Kidney capillary endothelial cell (primary cell): ENCODE measurements at regions not wholly inside any gene's neighbourhood (a gene's known extent, or its start where the extent isn't known, plus 50 kb on each side); places are given as distances from the start of the nearest gene placed in this dataset.
"Not testable (repeated sequence)": the region's sequence is repeated elsewhere in the genome, so short reads cannot be mapped to it uniquely, and the experiment has no call there.

Experiments used
- DNase-seq: peaks from one replicate; pipeline ENCODE4 v3.0.0-alpha.2; 2018; ENCODE audit warnings: low spot score

- no peak for DNase-seq
Measured at GRCh38 chr7:155377071-155377837, 79.6 kb downstream of the INSIG1 start.

DNA sequence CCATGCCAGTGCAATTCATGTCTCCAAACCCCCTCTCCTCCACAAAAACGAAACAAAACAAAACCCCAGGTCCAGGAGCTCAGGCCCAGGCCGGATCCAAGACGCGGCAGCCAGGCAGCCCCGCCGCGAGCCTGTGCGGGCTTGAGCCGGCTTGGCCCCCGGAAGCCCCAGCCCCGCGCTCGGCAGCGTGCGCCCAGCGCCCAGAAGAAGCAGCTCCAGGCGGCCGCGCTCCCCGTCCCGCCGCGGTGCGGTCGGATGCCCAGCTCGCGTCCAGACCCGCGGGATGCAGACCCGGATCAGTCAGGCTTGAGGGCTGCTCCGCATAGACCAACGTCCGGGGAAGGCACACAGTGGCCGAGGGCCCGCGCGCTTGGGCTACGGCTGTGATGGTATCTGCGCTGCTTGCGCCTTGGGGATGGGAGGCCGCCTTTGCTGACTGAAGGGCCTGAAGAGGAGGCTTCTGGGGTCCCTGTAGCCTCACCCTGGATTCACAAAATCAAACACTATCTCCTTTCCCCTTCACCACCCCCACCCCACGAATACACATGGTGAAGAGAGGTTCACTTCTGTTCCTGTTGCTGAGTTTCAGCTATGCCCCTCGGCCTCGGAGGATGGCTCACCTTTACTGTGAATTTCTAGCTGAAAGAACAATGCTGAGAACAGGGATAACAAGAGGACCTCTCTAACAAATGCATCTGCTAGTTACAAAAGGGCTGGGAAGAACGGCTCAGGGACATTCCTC lies 79.9 kb upstream of the EN2 start:
- DNase-seq: no peak

DNA sequence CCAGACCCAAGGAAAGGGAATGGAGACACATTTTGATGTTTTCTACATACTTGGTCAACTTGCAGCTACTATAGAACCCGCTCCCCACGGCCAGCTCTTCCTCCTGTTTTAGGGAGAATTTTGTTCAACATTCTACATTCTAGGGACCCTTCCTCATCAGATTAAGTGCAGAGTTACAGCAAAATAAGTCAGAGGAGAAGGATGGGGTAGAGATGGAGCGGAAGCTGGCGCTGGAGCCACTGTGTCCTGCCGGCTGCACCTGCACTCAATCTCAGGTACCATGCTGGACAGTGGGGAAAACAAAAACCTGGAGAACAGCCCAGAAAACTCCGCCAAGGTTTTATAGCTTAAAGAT lies 79.4 kb upstream of the EN2 start:
- DNase-seq: no peak

DNA sequence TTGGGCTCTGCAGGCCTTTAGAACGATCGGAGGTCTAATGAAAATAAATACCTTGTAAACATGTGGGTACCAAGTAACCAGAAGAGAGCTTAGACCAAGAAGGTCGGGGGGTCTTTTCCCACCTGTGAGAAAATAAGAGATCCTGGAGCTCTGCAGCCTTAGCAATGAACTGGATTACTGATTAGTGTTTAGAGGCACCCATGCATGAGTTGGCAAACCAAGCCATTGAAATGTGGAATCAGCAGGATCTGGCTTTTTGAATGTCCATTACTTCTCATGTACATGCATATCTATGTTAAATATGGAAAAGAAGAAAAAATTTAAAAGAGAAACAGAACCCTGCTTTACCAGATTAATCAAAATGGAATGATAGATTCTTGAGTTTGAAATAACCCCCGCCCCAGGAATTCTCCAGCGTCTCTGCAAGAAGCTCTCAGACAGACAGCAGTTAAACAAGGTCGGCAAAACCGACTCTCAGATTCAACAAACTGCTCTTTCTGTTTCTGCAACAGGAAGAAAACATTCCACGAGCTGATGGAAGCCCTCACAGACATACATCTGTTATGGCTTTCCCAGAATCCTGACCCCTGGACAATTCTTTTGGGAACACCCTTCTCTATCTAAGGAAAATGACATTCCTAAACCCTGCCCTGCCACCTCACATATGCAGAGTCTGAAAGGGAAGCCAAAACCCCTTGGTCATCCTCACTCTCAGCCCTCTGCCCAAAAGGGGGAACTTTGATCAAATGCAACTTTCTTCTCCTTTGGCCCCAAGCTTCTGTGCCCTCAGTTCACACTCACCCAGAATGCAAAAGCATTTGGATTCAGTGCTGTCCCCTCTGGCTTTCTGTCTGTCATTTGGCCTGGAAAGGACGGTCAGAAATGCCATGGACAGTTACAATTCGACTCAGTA lies 78.7 kb upstream of the EN2 start:
- no peak for DNase-seq

- peak; percentile 59 for DNase-seq
Measured at GRCh38 chr7:155380221-155380861, 77.6 kb upstream of the EN2 start.

DNA sequence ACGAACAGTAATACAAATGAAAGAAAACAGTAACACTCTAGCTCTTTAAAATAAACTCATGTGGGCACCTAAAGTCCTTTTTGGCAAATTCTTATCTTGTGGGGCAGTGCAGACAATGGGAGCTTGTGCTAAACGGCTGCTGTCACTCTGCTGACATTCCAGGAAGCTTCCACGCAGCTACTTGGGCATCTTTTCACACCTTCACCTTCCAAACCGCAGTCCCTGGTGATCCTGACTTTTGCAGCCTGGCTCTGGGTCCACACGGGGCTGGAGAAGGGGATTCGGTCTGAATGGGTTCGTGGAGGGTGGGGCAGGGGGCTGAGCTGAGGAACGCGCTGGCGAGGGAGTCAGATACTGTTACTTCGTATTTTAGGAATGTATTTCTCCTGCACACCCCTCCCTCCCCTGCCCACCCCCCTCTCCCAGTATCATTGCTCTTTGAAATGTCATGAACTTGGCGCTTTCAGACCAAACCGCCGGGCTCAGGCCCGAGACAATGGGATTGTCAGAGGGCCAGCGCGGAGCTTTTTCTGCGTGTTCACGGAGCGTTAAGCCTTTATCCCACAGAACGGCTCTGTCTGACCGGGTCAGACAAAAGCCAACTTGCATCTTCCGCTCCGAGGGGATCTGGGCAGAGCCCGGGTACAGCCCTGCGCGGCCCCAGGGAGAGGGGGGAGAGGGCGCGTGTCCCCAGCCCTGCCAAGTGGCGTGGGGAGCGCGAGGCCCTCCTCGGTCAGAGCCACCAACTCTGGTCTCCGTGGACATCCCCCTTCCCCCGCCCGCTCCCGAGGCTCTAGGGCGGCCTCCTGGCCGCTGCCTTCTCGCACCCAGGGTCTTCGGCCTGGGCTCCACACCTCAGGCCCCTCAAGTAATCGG lies 76.7 kb upstream of the EN2 start:
- no peak for DNase-seq

DNA sequence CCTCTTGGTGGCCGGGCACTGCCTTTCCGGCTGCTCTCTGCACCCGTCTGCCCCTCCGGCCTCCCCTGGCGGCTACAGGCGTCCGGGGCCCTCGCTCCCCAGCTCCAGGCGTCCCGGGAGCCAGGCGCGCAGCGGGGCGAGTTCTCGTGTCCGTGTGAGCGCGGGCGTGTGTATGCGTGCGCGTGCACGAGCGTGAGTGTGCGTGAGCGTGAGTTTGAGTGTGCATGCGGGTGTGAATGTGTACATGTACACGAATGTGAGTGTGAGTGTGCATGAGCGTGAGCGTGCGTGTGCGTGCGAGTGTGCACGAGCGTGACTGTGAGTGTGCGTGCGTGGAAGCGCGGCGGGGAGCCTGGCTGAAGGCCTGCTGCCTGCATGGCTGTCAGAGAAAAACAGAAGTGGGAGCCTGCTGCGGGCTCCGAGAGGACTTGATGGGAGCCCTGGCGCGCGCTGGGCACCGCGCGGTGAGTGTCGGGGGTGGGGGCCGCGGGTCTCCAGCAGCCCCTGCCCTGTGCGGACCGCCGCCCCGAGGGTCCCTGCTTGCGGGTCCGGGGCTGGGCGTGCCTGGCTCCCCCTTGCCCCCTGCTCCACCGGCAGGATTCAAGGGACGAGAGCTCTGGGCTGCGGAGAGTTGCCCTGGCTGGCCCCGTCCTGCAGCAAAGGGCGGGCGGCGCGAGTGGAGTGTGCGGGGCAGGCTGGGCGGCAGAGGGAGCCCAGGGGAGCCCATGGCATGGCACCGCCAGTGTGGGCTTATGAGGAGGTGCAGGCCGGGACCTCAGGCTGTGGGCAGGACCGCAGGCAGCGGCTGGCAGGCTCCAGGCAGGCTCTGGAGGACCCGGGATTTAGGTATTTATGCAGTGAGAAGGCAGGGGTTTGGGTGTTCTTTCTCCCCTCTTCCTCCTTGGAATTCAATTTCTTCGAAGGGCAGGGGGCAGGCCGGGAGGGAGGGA lies 75.8 kb upstream of the EN2 start:
- DNase-seq: no peak

- DNase-seq: no peak
Measured at GRCh38 chr7:155382802-155383171, 75.1 kb upstream of the EN2 start.

GRCh38 chr7:155383756-155384491 lies 74.0 kb upstream of the EN2 start:
- no peak for DNase-seq

GRCh38 chr7:155384751-155385150 lies 73.2 kb upstream of the EN2 start:
- DNase-seq: no peak

DNA sequence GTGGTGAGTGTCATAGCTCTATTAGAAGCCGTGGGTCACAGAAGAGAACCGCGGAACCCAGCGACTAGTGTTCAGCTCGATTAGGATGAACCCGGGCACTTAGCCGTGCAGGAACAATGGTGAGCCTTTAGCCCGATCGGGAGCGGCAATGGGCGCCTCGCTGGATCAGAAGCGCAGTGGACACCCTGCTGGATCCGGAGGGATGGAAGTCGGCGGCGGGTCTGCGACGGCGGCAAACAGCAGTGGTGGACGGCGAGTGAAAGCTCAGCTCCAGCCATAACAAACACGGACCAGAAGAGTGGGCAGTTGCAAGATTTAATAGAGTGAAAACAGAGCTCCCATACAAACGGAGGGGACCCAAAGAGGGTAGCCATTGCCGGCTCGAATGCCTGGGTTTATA lies 72.7 kb upstream of the EN2 start:
- DNase-seq: not testable (repeated sequence)

GRCh38 chr7:155386608-155387007 lies 71.3 kb upstream of the EN2 start:
- no peak for DNase-seq

DNA sequence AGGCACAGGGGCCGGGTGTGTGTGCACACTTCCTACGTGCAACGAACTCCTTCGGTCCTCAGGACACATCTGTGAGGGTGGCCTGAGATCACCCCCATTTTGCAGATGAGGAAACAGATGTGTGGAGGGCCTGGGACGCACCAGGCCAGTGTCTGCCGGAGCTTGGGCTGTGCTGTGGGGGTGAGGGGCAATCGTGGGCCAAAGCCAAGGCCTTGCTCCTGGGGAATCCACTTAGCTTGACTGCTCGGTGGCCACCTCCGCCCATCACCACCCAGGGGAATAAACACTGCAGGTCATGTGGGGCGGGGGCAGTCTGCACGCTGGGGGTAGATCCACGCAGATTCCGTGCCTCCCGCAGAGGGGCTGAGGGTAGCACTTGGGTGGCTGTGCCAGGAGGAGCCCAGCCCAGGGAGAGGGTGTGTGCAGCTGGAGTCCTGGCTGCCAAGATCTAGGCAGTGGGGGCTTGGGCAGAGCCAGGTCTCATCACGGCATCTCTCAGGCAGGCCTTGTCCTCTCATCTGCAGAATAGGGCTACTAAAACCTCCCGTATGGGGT lies 70.8 kb upstream of the EN2 start:
- no peak for DNase-seq

DNA sequence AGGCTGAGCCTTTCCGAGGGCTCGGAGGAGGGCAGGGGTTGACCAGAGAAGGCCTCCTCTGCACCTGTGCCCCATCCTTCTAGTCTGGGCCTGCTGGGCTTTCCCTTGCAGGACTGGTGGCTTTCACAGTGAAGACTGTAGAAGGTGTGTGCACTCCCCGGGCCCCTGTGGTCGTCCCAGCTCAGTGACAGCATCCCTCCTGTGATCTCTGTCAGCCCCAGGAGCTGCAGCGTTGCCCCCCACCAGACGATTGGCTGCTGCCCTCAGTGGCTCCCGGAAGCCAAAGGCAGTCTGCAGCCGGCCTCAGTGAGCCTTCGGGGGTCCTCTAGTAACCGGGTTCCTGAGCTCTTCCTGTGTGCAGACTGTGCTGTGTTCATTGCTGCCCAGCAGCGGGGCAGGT lies 69.4 kb upstream of the EN2 start:
- no peak for DNase-seq

DNA sequence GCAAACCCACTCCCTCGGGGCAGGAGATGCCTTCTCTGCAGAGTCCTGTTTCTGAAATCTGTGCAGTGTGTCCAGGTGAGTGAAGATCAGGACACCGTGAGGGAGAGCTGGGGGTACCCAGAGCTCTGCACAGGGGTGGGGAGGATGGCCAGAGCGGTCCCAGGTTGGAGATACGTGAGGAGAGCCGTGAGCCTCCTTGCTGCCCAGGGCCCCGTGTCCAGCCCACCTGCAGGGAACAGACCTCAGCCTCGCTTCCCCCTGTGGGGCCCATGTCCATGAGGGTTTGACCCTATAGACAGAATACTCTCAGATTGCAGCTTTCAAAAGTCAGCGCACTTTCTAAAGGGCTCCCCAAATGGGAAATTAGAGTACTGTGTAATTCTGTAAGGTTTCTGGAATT lies 66.5 kb upstream of the EN2 start:
- DNase-seq: no peak

GRCh38 chr7:155392726-155393570 lies 65.0 kb upstream of the EN2 start:
- DNase-seq: no peak

DNA sequence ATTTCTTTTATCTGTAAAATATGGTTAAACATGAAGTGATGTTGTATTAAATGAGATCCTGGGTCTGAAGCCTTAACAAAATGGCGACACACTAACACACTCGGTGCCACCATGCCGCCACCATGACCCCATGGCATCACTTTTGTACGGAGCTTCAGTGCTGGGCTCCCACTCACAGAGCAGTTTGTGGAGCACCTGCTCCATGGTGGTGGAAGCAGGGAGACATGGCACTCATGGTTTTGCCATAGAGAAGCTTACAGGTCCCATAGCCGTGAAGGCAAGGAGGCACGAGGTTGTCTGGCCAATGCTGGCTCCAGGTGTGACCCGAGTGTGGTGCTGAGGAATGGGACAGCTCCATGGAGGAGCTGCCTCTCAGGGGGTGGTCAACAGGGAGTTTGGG lies 63.5 kb upstream of the EN2 start:
- DNase-seq: no peak

- DNase-seq: no peak
Measured at GRCh38 chr7:155395176-155395797, 62.6 kb upstream of the EN2 start.
